ENCODE measurements at regions not wholly inside any gene's neighbourhood (a gene's known extent, or its start where the extent isn't known, plus 50 kb on each side); places are given as distances from the start of the nearest gene placed in this dataset.

DNA sequence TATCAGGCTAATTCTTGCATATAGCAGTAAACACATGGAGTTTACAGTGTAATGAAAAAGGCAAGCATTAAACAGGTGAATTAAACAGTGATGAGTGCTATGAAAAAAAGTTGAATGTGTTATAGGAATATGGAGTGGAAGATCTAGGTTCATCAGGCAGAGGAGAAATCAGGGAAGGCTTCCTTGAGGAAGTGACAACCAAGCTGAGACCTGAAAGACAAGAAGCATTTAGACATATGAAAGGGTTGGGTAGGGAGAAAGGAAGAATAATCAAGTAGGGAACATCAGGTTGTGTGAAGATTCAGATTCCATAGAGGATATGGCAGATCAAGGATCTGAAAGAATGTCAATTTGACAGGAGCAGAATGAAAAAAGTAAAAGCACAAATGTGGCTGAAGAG is 612.5 kb downstream of the PRELID2 start:
- TF ChIP-seq POLR2A (IDR thresholded peaks at IDR 0.05) = no peak
- TF ChIP-seq CTCF (IDR thresholded peaks at IDR 0.05) = no peak
